ENCODE measurements at regions not wholly inside any gene's neighbourhood (a gene's known extent, or its start where the extent isn't known, plus 50 kb on each side); places are given as distances from the start of the nearest gene placed in this dataset.
"Not testable (repeated sequence)": the region's sequence is repeated elsewhere in the genome, so short reads cannot be mapped to it uniquely, and the experiment has no call there.

DNA sequence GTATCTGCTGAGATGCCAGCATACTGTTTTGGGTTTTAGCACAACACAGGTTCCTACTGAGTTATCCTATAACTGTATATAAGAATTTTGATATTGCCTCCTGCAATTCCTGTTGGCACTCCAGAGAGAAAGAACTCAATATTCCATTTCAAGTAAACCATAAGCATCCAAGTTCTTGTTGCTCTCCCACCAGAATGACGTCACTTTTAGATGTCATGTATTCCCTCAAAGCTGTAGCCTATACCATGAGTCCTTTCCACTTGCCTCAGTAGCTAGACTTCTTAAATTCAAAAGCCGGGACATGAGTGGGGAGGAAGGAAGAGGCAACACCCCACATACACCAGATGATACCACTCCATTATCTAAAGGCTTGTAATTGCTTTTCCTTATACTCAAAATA is 171.5 kb downstream of the ALDH8A1 start:
- DNase-seq: no peak

- no peak for DNase-seq
Measured at GRCh38 chr6:134774201-134774638, 175.7 kb downstream of the ALDH8A1 start.

- DNase-seq: no peak
Measured at GRCh38 chr6:134772671-134773360, 177.1 kb downstream of the ALDH8A1 start.

DNA sequence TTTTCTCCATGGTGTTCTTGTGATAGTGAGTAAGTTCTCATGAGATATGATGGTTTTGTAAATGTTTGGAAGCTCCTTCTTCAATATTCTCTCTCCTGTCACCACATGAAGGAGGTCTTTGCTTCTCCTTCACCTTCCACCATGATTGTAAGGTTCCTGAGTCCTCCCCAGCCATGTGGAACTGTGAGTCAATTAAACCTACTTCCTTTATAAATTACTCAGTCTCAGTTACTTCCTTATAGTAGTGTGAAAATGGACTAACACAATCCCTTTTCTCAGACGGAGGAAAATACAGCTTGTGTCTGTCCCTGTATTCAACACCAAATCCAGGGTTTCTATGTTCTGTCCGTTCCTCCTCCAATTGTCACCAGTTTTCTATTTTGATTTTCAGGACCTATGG is 181.0 kb downstream of the ALDH8A1 start:
- no peak for DNase-seq

GRCh38 chr6:134766497-134766896 is 183.4 kb downstream of the ALDH8A1 start:
- DNase-seq: no peak

- DNase-seq: no peak
Measured at GRCh38 chr6:134764741-134765140, 185.2 kb downstream of the ALDH8A1 start.

- not testable (repeated sequence) for DNase-seq
Measured at GRCh38 chr6:134763575-134763974, 186.3 kb downstream of the ALDH8A1 start.

GRCh38 chr6:134758621-134759020 is 191.3 kb downstream of the ALDH8A1 start:
- no peak for DNase-seq

GRCh38 chr6:134757911-134758361 is 192.0 kb downstream of the ALDH8A1 start:
- no peak for DNase-seq

DNA sequence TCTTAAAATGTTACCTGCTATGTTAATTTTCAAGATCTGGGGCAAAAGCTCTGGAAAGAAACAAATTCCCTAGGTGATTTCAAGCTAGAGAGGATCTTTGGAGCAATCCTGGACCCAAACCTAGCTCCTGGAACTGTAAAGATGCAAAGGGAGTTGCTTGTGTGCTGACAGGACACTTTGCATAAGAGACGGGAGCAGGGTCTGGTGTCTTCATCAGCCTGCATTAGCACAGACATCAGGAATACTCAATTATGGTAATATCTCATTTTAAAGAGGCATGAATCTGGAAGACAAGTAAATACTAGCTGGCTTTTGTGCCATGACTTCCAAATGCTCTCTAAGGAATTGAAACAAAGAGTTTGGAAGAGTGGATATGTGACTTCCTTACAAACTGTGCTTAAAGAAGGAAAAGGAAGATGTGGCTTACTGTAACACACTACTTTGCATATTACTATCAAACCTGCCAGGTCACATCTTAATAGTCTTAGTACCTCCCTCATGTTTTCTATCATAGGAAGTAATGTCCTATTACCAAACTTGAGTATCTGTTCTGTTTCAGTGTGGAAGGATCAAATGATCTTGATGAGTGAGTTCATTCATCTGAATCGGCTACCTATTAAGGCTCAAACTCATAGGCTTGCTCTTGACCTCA is 193.4 kb downstream of the ALDH8A1 start:
- DNase-seq: no peak

- DNase-seq: no peak
Measured at GRCh38 chr6:134754013-134754690, 195.7 kb downstream of the ALDH8A1 start.

DNA sequence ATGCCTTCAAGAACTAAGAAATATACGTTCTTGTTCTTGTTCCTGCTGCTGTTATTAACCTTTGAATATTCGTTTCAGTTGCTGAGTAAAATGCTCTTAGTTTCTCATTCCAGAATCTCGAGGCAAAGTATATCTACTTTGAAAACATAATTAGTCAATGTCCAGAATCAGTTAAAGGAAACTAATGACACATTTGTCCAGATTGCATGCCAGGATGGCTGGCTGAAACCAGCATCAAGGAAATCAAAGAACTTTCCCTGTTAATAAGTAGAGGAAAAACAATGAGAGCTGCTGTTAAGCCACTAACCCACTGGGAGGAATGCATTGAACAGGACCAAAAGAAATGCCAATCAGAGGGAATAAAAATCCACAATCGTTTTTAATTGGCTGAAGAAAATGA is 196.9 kb downstream of the ALDH8A1 start:
- DNase-seq: no peak

- no peak for DNase-seq
Measured at GRCh38 chr6:134752445-134752844, 197.5 kb downstream of the ALDH8A1 start.

DNA sequence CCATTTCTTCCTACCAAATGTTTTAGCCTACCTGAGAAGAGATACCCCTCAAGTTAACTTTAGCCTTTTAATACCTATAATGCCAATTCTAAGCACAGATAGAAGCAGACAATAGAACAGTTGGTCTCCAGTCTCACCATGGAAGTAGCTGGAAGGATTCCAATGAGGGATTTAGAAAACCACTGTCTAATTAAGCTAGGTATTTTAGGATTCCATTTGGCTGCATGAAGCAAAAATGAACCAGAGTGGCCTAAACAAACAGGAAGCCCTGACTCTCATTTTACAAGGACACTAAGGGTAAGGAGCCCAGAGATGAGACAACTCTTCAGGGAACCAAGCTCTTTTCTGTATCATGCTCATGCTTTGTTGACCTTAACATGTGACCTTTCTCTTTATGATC is 199.2 kb downstream of the ALDH8A1 start:
- DNase-seq: no peak

- DNase-seq: no peak
Measured at GRCh38 chr6:134748484-134748883, 201.4 kb downstream of the ALDH8A1 start.

DNA sequence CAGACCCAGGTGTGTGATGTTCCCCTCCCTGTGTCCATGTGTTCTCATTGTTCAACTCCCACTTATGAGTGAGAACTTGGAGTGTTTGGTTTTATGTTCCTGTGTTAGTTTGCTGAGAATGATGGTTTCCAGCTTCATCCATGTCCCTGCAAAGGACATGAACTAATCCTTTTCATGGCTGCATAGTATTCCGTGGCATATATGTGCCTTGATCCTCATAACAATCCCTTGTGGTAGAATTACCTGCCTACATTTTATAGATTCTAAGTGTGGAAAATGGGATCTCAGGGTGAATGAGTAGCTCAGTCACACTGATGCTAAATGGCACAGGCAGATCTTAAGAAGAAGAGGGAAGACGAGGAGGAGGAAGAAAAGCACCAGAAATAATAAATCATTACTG is 202.7 kb downstream of the ALDH8A1 start:
- not testable (repeated sequence) for DNase-seq

DNA sequence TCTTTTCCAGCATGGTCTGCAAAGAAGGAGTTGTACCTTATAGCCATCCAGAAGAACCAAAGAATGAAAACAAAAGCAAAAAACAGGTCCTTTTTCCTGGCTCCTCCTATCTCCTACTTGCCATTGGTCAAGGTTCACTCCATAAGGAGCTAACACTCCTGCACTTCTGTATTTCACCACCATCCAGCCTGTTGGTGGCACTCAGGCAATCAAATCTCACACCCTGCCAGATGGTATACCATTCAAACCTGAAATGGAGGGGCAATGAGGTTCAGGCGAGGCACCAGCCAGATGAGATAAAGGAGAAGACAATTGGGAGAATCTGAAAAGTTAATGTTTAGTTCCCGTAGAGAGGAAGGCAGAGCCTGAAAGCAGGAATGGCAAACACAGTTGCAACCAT is 203.8 kb downstream of the ALDH8A1 start:
- DNase-seq: no peak

- DNase-seq: not testable (repeated sequence)
Measured at GRCh38 chr6:134745192-134745591, 204.7 kb downstream of the ALDH8A1 start.

- DNase-seq: no peak
Measured at GRCh38 chr6:134744301-134744700, 205.6 kb downstream of the ALDH8A1 start.

GRCh38 chr6:134741200-134741536 is 208.7 kb downstream of the ALDH8A1 start:
- no peak for DNase-seq

- DNase-seq: no peak
Measured at GRCh38 chr6:134740473-134741199, 209.3 kb downstream of the ALDH8A1 start.

DNA sequence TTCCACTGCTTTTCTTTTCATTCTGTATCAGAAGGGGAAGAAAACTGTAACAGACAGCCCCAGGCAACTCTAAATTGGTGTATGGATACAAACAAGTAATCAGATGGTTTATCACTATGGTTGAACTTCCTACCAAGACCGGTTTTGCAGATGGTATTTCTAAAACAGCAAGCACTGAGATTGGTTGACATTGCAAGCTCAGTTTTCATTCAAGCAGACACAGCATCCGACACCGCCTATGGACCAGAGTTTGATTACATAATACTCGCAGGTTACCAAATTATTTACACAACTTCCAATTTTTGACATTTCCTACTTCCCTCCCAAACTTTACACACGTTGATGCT is 209.9 kb downstream of the ALDH8A1 start:
- no peak for DNase-seq

DNA sequence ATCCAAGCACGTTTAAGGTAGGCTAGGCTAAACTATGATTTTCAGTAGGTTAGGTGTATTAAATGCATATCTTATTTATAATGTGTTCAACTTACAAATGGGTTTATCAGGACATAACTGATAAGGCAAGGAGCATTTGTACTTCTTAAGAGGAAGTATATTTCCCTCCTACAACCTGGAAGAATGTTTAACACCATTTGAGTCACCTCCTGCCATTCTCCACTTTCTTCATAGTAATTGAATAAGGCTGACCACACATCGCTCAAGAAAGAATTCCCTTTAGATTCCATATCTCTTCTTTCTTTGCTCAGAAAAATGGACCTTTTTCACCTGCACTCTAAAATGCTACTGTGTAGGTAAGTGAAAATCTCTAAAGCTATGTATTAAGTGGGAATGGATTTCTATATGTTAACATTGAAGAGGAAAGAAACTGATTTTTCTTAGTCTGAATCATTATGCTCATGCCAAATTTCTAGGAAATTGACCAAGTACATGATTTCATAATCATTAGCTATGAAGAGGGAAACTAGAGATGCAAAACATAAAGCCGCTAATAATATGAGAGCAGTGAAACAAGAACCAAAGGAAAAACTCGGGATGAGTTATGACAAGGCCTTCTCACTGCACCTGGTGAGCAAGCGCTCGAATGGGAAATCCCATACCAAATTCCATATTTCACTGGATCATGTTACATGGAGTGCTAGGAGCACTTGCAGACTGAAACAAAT is 210.4 kb downstream of the ALDH8A1 start:
- DNase-seq: no peak
